H9 (cell line): ENCODE measurements at regions not wholly inside any gene's neighbourhood (a gene's known extent, or its start where the extent isn't known, plus 50 kb on each side); places are given as distances from the start of the nearest gene placed in this dataset.

Experiments
- DNase-seq: peaks from one replicate; pipeline ENCODE4 v3.0.0-alpha.2; 2017
- H2AFZ ChIP-seq: one replicate; pipeline ENCODE4 v1.6.1; 2013; ENCODE audit warnings: mild to moderate bottlenecking, low read length, control low read depth, moderate library complexity
- H2AK5ac ChIP-seq: 2 replicates; pipeline ENCODE4 v1.6.1; 2013; ENCODE audit warnings: low read length, control low read depth, mixed read lengths; ENCODE audit not compliant: insufficient read length
- H2BK120ac ChIP-seq: one replicate; pipeline ENCODE4 v1.6.1; 2013; ENCODE audit warnings: low read depth, mild to moderate bottlenecking, low read length, control low read depth, inconsistent platforms; ENCODE audit not compliant: poor library complexity, severe bottlenecking
- H2BK12ac ChIP-seq: 2 replicates; pipeline ENCODE4 v1.6.1; 2013; ENCODE audit warnings: low read length, control low read depth, mixed read lengths, low read depth; ENCODE audit not compliant: insufficient read length
- H2BK15ac ChIP-seq: 2 replicates; pipeline ENCODE4 v1.6.1; 2013; ENCODE audit warnings: low read depth, low read length, control low read depth
- H2BK20ac ChIP-seq: one replicate; pipeline ENCODE4 v1.6.1; 2013; ENCODE audit warnings: low read depth, mild to moderate bottlenecking, low read length, control low read depth, inconsistent platforms; ENCODE audit not compliant: poor library complexity, severe bottlenecking
- H2BK5ac ChIP-seq: 2 replicates; pipeline ENCODE4 v1.6.1; 2013; ENCODE audit warnings: low read length, control low read depth, mixed read lengths; ENCODE audit not compliant: insufficient read length
- H3K14ac ChIP-seq: 2 replicates; pipeline ENCODE4 v1.6.1; 2013; ENCODE audit warnings: low read length, control low read depth; ENCODE audit not compliant: insufficient read depth
- H3K18ac ChIP-seq: 2 replicates; pipeline ENCODE4 v1.6.1; 2013; ENCODE audit warnings: low read depth, mild to moderate bottlenecking, mixed read lengths, low read length, control low read depth; ENCODE audit not compliant: insufficient read length
- H3K23ac ChIP-seq: 2 replicates; pipeline ENCODE4 v1.6.1; 2013; ENCODE audit warnings: low read length, control low read depth, mixed read lengths, low read depth; ENCODE audit not compliant: insufficient read length
- H3K23me2 ChIP-seq: 2 replicates; pipeline ENCODE4 v1.6.1; 2013; ENCODE audit warnings: low read depth, mild to moderate bottlenecking, mixed read lengths, low read length, control low read depth; ENCODE audit not compliant: insufficient read length, poor library complexity, severe bottlenecking
- H3K27ac ChIP-seq: 2 replicates; pipeline ENCODE4 v1.5.1; 2013; ENCODE audit warnings: low read length, control low read depth, mixed read lengths, low read depth; ENCODE audit not compliant: insufficient read length
- H3K27me3 ChIP-seq: 2 replicates; pipeline ENCODE4 v1.6.1; 2013; ENCODE audit warnings: low read length, control low read depth, inconsistent platforms; ENCODE audit not compliant: insufficient read depth
- H3K4ac ChIP-seq: 2 replicates; pipeline ENCODE4 v1.6.1; 2013; ENCODE audit warnings: low read depth, mild to moderate bottlenecking, control low read depth, inconsistent platforms, low read length, moderate library complexity
- H3K4me1 ChIP-seq: 2 replicates; pipeline ENCODE4 v1.6.1; 2013; ENCODE audit warnings: low read length, control low read depth, inconsistent platforms; ENCODE audit not compliant: insufficient read depth
- H3K4me2 ChIP-seq: 2 replicates; pipeline ENCODE4 v1.6.1; 2013; ENCODE audit warnings: low read length, control low read depth, mixed read lengths; ENCODE audit not compliant: insufficient read length, insufficient read depth
- H3K56ac ChIP-seq: 2 replicates; pipeline ENCODE4 v1.6.1; 2013; ENCODE audit warnings: low read depth, mild to moderate bottlenecking, mixed read lengths, low read length, control low read depth; ENCODE audit not compliant: insufficient read length
- H3K79me1 ChIP-seq: 2 replicates; pipeline ENCODE4 v1.6.1; 2013; ENCODE audit warnings: low read depth, mild to moderate bottlenecking, moderate library complexity, low read length, control low read depth, inconsistent platforms; ENCODE audit not compliant: insufficient read depth, poor library complexity, severe bottlenecking
- H3K79me2 ChIP-seq: 2 replicates; pipeline ENCODE4 v1.6.1; 2013; ENCODE audit warnings: low read length, control low read depth, inconsistent platforms; ENCODE audit not compliant: insufficient read depth
- H3K9ac ChIP-seq: 2 replicates; pipeline ENCODE4 v1.6.1; 2013; ENCODE audit warnings: low read length, control low read depth, mixed read lengths; ENCODE audit not compliant: insufficient read length; ENCODE audit errors: extremely low read depth
- H3K9me3 ChIP-seq: one replicate; pipeline ENCODE4 v1.6.1; 2013; ENCODE audit warnings: low read depth, low read length, inconsistent platforms; ENCODE audit not compliant: control insufficient read depth
- H3T11ph ChIP-seq: one replicate; pipeline ENCODE4 v1.6.1; 2013; ENCODE audit warnings: mild to moderate bottlenecking, low read length, control low read depth, inconsistent platforms
- H4K20me1 ChIP-seq: one replicate; pipeline ENCODE4 v1.6.1; 2013; ENCODE audit not compliant: control insufficient read depth, insufficient read length, insufficient read depth
- H4K5ac ChIP-seq: 2 replicates; pipeline ENCODE4 v1.6.1; 2013; ENCODE audit warnings: low read depth, mild to moderate bottlenecking, mixed read lengths, low read length, control low read depth; ENCODE audit not compliant: insufficient read length
- H4K8ac ChIP-seq: replicated peaks from 2 replicates; pipeline ENCODE4 v1.6.1; 2013; ENCODE audit warnings: low read length, control low read depth, mixed read lengths, low read depth; ENCODE audit not compliant: insufficient read length
- H4K91ac ChIP-seq: 2 replicates; pipeline ENCODE4 v1.6.1; 2013; ENCODE audit warnings: low read depth, mild to moderate bottlenecking, moderate library complexity, mixed read lengths, low read length, control low read depth; ENCODE audit not compliant: insufficient read length
- H3K27ac Mint-ChIP-seq, 3 experiments: 2 replicates in 2 of 3; 3 replicates in 1 of 3; pipeline ENCODE4 v1.8.0; 2020 to 2021; ENCODE audit warnings: mixed read lengths in 3 of 3, mild to moderate bottlenecking in 1 of 3, moderate library complexity in 1 of 3
- H3K27me3 Mint-ChIP-seq: 2 replicates; pipeline ENCODE4 v1.8.0; 2021; ENCODE audit warnings: low read depth, mild to moderate bottlenecking, moderate library complexity, mixed read lengths
- H3K36me3 Mint-ChIP-seq, 3 experiments: 2 replicates in 2 of 3; 3 replicates in 1 of 3; pipeline ENCODE4 v1.8.0; 2020 to 2021; ENCODE audit warnings: low read depth in 3 of 3, mixed read lengths in 3 of 3; ENCODE audit not compliant: insufficient read depth in 1 of 3
- H3K4me1 Mint-ChIP-seq, 2 experiments: 2 replicates each; pipeline ENCODE4 v1.8.0; 2020; ENCODE audit warnings: mixed read lengths in 2 of 2
- H3K4me3 Mint-ChIP-seq, 2 experiments: 2 replicates in 1 of 2; 3 replicates in 1 of 2; pipeline ENCODE4 v1.8.0; 2020 to 2021; ENCODE audit warnings: mild to moderate bottlenecking in 2 of 2, mixed read lengths in 2 of 2, moderate library complexity in 1 of 2
- H3K9me3 Mint-ChIP-seq, 2 experiments: 2 replicates in 1 of 2; 3 replicates in 1 of 2; pipeline ENCODE4 v1.8.0; 2020; ENCODE audit warnings: mild to moderate bottlenecking in 2 of 2, mixed read lengths in 2 of 2, moderate library complexity in 1 of 2
- CTCF ChIP-seq: fragments of 200-600 bp; sonication (generic); conservative IDR thresholded peaks from 3 replicates; pipeline ENCODE4 v1.8.0; 2021; ENCODE audit warnings: antibody characterized with exemption, mild to moderate bottlenecking
- WGBS: extraction: QIAGEN DNeasy Blood & Tissue Kit; methylation state at CpG from one replicate; pipeline ENCODE4 v1.1.7; 2013; ENCODE audit warnings: missing lambda C conversion rate, low lambda C conversion rate, mixed read lengths; ENCODE audit not compliant: insufficient read length; ENCODE audit errors: extremely low coverage; 5-methylcytosine and 5-hydroxymethylcytosine counted together

GRCh38 chr16:54366943-54367342 lies 80.4 kb upstream of the IRX3 start:
- Mint-ChIP-seq H3K27ac (no peak overlapping the region), H3K4me1 (peaks cover 23 to 30% of the 10 kb centered on the region in 2 experiments), H3K9me3 (no peaks in the 10 kb centered on the region), H3K36me3 (no peaks in the 10 kb centered on the region), H3K27me3 (peaks cover 8% of the 10 kb centered on the region; the same call in 1 of the 2 replicates), H3K4me3 (no peak overlapping the region)
- DNase-seq = no peak
- H3K79me2 ChIP-seq = no peaks in the 10 kb centered on the region
- no peak overlapping the region for H4K8ac ChIP-seq
- H2AK5ac ChIP-seq = no peak overlapping the region
- H3K27ac ChIP-seq = no peak overlapping the region
- H3K23ac ChIP-seq = no peak overlapping the region
- no peak overlapping the region for H3K18ac ChIP-seq
- no peaks in the 10 kb centered on the region for H4K20me1 ChIP-seq
- no peak overlapping the region for H3K9ac ChIP-seq
- H2AFZ ChIP-seq = no peak overlapping the region
- no peak overlapping the region for H2BK5ac ChIP-seq
- no peaks in the 10 kb centered on the region for H3K79me1 ChIP-seq
- H2BK20ac ChIP-seq = no peak overlapping the region
- H2BK12ac ChIP-seq = no peak overlapping the region
- H3K4me2 ChIP-seq = no peak overlapping the region
- no peak overlapping the region for H3K56ac ChIP-seq
- H3K4me1 ChIP-seq = no peaks in the 10 kb centered on the region; the same call in 1 of the 2 replicates
- H3K14ac ChIP-seq = no peak overlapping the region; the same call in 1 of the 2 replicates
- no peak overlapping the region for H2BK15ac ChIP-seq
- H3K27me3 ChIP-seq = no peaks in the 10 kb centered on the region
- no peak overlapping the region for H4K5ac ChIP-seq
- no peaks in the 10 kb centered on the region for H3K23me2 ChIP-seq
- no peak overlapping the region for H4K91ac ChIP-seq
- no CpG with 5 or more reads among the region's 2 CpGs for WGBS
- no peak overlapping the region for H3T11ph ChIP-seq
- no peak overlapping the region for H2BK120ac ChIP-seq
- no peak for TF ChIP-seq CTCF
- H3K9me3 ChIP-seq = no peaks in the 10 kb centered on the region
- H3K4ac ChIP-seq = no peak overlapping the region
